HCT116 (cell line): ENCODE measurements at regions not wholly inside any gene's neighbourhood (a gene's known extent, or its start where the extent isn't known, plus 50 kb on each side); places are given as distances from the start of the nearest gene placed in this dataset.

Experiments used
- ATAC-seq: fragments of 200-7000 bp; cut with Tn5 transposase; 2 replicates; pipeline ENCODE4 v1.9.1; 2020; ENCODE audit warnings: mild to moderate bottlenecking, moderate library complexity
- BruUV-seq: library from RNA; stranded (reverse); fragments of 400-500 nt; replicated peaks from 2 replicates; lab custom pipeline; 2021; lab: Mats Ljungman, UMichigan
- CTCF ChIA-PET: fragments of 300-600 bp; sonication (Branson Sonifier 250); formaldehyde crosslinking; loops from one replicate; lab custom pipeline; 2021; ENCODE audit warnings: antibody characterized with exemption; lab: Charles Lee
- POLR2A ChIA-PET: fragments of 300-600, 350-600 bp; sonication (Branson Sonifier 250); formaldehyde crosslinking; loops from one replicate; lab custom pipeline; 2021; ENCODE audit warnings: antibody characterized with exemption; lab: Charles Lee
- RAD21 ChIA-PET, 2 experiments: fragments of 300-600 bp; sonication (Branson Sonifier 250); formaldehyde crosslinking; loops; one replicate each; lab custom pipeline; 2023; ENCODE audit warnings: low total read pairs in 2 of 2; ENCODE audit not compliant: uncharacterized antibody in 2 of 2, unreplicated experiment in 2 of 2, low non-redundant PET in 1 of 2; lab: Charles Lee
- DNase-seq: peaks from one replicate; pipeline ENCODE4 v3.0.0-alpha.2; 2010; ENCODE audit warnings: low read depth, low spot score
- H2AFZ ChIP-seq: fragments of 200-600 bp; shearing (Covaris generic), sonication (generic); 2 replicates; pipeline ENCODE4 v1.6.1; 2017; ENCODE audit warnings: low read depth, mixed run types, mixed read lengths, antibody characterized with exemption, low read length; ENCODE audit not compliant: poor library complexity, severe bottlenecking
- H3K27ac ChIP-seq: 2 replicates; pipeline ENCODE4 v1.5.1; 2012; ENCODE audit warnings: low read depth, low read length
- H3K27me3 ChIP-seq: fragments of 200-600 bp; sonication (generic); 2 replicates; pipeline ENCODE4 v1.6.1; 2016; ENCODE audit warnings: mixed run types, low read length, mixed read lengths; ENCODE audit not compliant: insufficient read depth
- H3K36me3 ChIP-seq, 2 experiments: fragments of 200-500 bp in 1 of 2; fragments of 200-600 bp in 1 of 2; sonication (Bioruptor generic) in 1 of 2; sonication (generic) in 1 of 2; 2 replicates each; pipeline versions ENCODE4 v1.5.1 to v1.6.1; 2014 to 2016; ENCODE audit warnings: low read length in 2 of 2, inconsistent platforms in 1 of 2, mixed read lengths in 1 of 2, mixed run types in 1 of 2; ENCODE audit not compliant: insufficient read depth in 2 of 2, control insufficient read depth in 1 of 2
- H3K4me1 ChIP-seq, 2 experiments: fragments of 200-600 bp in 1 of 2; sonication (generic) in 1 of 2; 2 replicates each; pipeline versions ENCODE4 v1.5.1 to v1.6.1; 2012 to 2017; ENCODE audit warnings: low read length in 2 of 2, inconsistent platforms in 1 of 2, mild to moderate bottlenecking in 1 of 2, mixed read lengths in 1 of 2, mixed run types in 1 of 2, moderate library complexity in 1 of 2; ENCODE audit not compliant: insufficient read depth in 2 of 2, control insufficient read depth in 1 of 2
- H3K4me2 ChIP-seq: fragments of 200-600 bp; sonication (generic); 2 replicates; pipeline ENCODE4 v1.6.1; 2017; ENCODE audit warnings: mixed run types, low read length, mixed read lengths
- H3K4me3 ChIP-seq, 2 experiments: fragments of 200-600 bp in 1 of 2; sonication (generic) in 1 of 2; replicated peaks in 1 of 2; 2 replicates each; pipeline ENCODE4 v1.5.1; 2011 to 2016; ENCODE audit warnings: low read length in 2 of 2, control low read depth in 1 of 2, low read depth in 1 of 2, mild to moderate bottlenecking in 1 of 2, mixed read lengths in 1 of 2, mixed run types in 1 of 2
- H3K79me2 ChIP-seq: fragments of 200-600 bp; sonication (generic); 2 replicates; pipeline ENCODE4 v1.6.1; 2017; ENCODE audit warnings: mild to moderate bottlenecking, mixed run types, low read length, moderate library complexity, mixed read lengths; ENCODE audit not compliant: insufficient read depth
- H3K9ac ChIP-seq: fragments of 200-600 bp; sonication (generic); 2 replicates; pipeline ENCODE4 v1.6.1; 2016; ENCODE audit warnings: low read length, mixed read lengths
- H3K9me2 ChIP-seq: fragments of 200-600 bp; sonication (generic), shearing (Covaris generic); 2 replicates; pipeline ENCODE4 v1.6.1; 2017; ENCODE audit warnings: mixed run types, mild to moderate bottlenecking, moderate library complexity; ENCODE audit not compliant: insufficient read depth
- H3K9me3 ChIP-seq, 2 experiments: fragments of 200-500 bp in 1 of 2; fragments of 200-600 bp in 1 of 2; sonication (Bioruptor generic) in 1 of 2; sonication (generic) in 1 of 2; 2 replicates each; pipeline ENCODE4 v1.6.1; 2014 to 2017; ENCODE audit warnings: low read length in 2 of 2, mixed read lengths in 2 of 2, inconsistent platforms in 1 of 2, low read depth in 1 of 2, mild to moderate bottlenecking in 1 of 2, mixed run types in 1 of 2, moderate library complexity in 1 of 2; ENCODE audit not compliant: control insufficient read depth in 1 of 2, insufficient read depth in 1 of 2
- H4K20me1 ChIP-seq: fragments of 200-600 bp; sonication (generic), shearing (Covaris generic); 2 replicates; pipeline ENCODE4 v1.6.1; 2017; ENCODE audit warnings: mixed run types, mild to moderate bottlenecking, moderate library complexity; ENCODE audit not compliant: insufficient read depth
- ATF3 ChIP-seq: IDR thresholded peaks from 2 replicates; pipeline ENCODE4 v1.6.1; 2012
- CBX3 ChIP-seq: IDR thresholded peaks from 2 replicates; pipeline ENCODE4 v1.6.1; 2012; ENCODE audit warnings: low read depth
- CEBPB ChIP-seq: IDR thresholded peaks from 2 replicates; pipeline ENCODE4 v1.6.1; 2012; ENCODE audit warnings: low read depth
- CTCF ChIP-seq, 3 experiments: fragments of 200-600 bp in 1 of 3; sonication (generic) in 1 of 3; IDR thresholded peaks in 2 of 3; conservative IDR thresholded peaks in 1 of 3; 2 replicates each; pipeline ENCODE4 v1.5.1; 2012 to 2017; ENCODE audit warnings: low read depth in 2 of 3, low read length in 2 of 3, antibody characterized with exemption in 1 of 3, borderline replicate concordance in 1 of 3, control low read depth in 1 of 3, mild to moderate bottlenecking in 1 of 3, mixed read lengths in 1 of 3, mixed run types in 1 of 3, moderate library complexity in 1 of 3; ENCODE audit not compliant: insufficient read depth in 1 of 3
- ELF1 ChIP-seq: IDR thresholded peaks from 2 replicates; pipeline ENCODE4 v1.6.1; 2012; ENCODE audit warnings: low read depth, borderline replicate concordance
- FOSL1 ChIP-seq: IDR thresholded peaks from 2 replicates; pipeline ENCODE4 v1.6.1; 2012; ENCODE audit warnings: low read depth
- MAX ChIP-seq: IDR thresholded peaks from 2 replicates; pipeline ENCODE4 v1.6.1; 2012
- POLR2A ChIP-seq: IDR thresholded peaks from 2 replicates; pipeline ENCODE4 v1.7.0; 2011; ENCODE audit warnings: borderline replicate concordance; ENCODE audit not compliant: insufficient read depth, insufficient read length; ENCODE audit errors: extremely low read depth
- POLR2AphosphoS5 ChIP-seq: IDR thresholded peaks from 2 replicates; pipeline ENCODE4 v1.6.1; 2011; ENCODE audit warnings: mild to moderate bottlenecking, low read depth, low read length, moderate library complexity
- YY1 ChIP-seq: IDR thresholded peaks from 2 replicates; pipeline ENCODE4 v1.6.1; 2011; ENCODE audit warnings: low read length, low read depth, moderate library complexity, mild to moderate bottlenecking; ENCODE audit not compliant: insufficient replicate concordance; ENCODE audit errors: extremely low read depth
- ZBTB33 ChIP-seq: IDR thresholded peaks from 2 replicates; pipeline ENCODE4 v1.6.1; 2011; ENCODE audit warnings: mild to moderate bottlenecking, low read length, moderate library complexity; ENCODE audit not compliant: insufficient replicate concordance; ENCODE audit errors: extremely low read depth
- intact Hi-C: fragments of 100-400 bp; cut with micrococcal nuclease; formaldehyde crosslinking; loops from 2 replicates; pipeline ENCODE4 v1.10.0; 2022
- TF ChIP-seq, protein P1 (sequence below): IDR thresholded peaks from 2 replicates; pipeline ENCODE4 v1.6.1; 2012; ENCODE audit warnings: low read depth

GRCh38 chr2:58973811-58974281 lies 732.7 kb upstream of the FANCL start:
- H3K9ac ChIP-seq: no peak overlapping the region
- ChIA-PET CTCF (no interaction called here), POLR2A (no interaction called here), RAD21 (no interaction called here)
- peaks cover 18% of the 10 kb centered on the region for H3K27me3 ChIP-seq
- H2AFZ ChIP-seq: no peak overlapping the region
- no peak overlapping the region for H3K27ac ChIP-seq
- H3K4me1 ChIP-seq: no peaks in the 10 kb centered on the region
- H3K4me2 ChIP-seq: no peak overlapping the region
- intact Hi-C loops: no loop called here
- DNase-seq (no peak), ATAC-seq (no peak)
- no TSS peak for BruUV-seq
- H3K4me3 ChIP-seq: no peak overlapping the region
- H3K79me2 ChIP-seq: no peaks in the 10 kb centered on the region
- H3K36me3 ChIP-seq: no peaks in the 10 kb centered on the region
- H4K20me1 ChIP-seq: no peaks in the 10 kb centered on the region; the same call in 1 of the 2 replicates
- TF ChIP-seq CTCF (IDR thresholded peaks at IDR 0.05 in 2 of 3, conservative IDR thresholded peaks at IDR 0.05 in 1 of 3; ENCODE audit: borderline replicate concordance in 1 of 3, insufficient read depth in 1 of 3, low read depth in 2 of 3, low read length in 2 of 3) (no peak), POLR2AphosphoS5 (no peak), CEBPB (no peak), MAX (no peak), ZBTB33 (no peak), ELF1 (no peak), YY1 (no peak), CBX3 (no peak), FOSL1 (no peak), ATF3 (no peak), POLR2A (no peak)
- TF ChIP-seq, protein P1, sequence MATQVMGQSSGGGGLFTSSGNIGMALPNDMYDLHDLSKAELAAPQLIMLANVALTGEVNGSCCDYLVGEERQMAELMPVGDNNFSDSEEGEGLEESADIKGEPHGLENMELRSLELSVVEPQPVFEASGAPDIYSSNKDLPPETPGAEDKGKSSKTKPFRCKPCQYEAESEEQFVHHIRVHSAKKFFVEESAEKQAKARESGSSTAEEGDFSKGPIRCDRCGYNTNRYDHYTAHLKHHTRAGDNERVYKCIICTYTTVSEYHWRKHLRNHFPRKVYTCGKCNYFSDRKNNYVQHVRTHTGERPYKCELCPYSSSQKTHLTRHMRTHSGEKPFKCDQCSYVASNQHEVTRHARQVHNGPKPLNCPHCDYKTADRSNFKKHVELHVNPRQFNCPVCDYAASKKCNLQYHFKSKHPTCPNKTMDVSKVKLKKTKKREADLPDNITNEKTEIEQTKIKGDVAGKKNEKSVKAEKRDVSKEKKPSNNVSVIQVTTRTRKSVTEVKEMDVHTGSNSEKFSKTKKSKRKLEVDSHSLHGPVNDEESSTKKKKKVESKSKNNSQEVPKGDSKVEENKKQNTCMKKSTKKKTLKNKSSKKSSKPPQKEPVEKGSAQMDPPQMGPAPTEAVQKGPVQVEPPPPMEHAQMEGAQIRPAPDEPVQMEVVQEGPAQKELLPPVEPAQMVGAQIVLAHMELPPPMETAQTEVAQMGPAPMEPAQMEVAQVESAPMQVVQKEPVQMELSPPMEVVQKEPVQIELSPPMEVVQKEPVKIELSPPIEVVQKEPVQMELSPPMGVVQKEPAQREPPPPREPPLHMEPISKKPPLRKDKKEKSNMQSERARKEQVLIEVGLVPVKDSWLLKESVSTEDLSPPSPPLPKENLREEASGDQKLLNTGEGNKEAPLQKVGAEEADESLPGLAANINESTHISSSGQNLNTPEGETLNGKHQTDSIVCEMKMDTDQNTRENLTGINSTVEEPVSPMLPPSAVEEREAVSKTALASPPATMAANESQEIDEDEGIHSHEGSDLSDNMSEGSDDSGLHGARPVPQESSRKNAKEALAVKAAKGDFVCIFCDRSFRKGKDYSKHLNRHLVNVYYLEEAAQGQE: no peak
- no peaks in the 10 kb centered on the region for H3K9me3 ChIP-seq
- no peaks in the 10 kb centered on the region for H3K9me2 ChIP-seq
